ENCODE measurements at regions not wholly inside any gene's neighbourhood (a gene's known extent, or its start where the extent isn't known, plus 50 kb on each side); places are given as distances from the start of the nearest gene placed in this dataset.

DNA sequence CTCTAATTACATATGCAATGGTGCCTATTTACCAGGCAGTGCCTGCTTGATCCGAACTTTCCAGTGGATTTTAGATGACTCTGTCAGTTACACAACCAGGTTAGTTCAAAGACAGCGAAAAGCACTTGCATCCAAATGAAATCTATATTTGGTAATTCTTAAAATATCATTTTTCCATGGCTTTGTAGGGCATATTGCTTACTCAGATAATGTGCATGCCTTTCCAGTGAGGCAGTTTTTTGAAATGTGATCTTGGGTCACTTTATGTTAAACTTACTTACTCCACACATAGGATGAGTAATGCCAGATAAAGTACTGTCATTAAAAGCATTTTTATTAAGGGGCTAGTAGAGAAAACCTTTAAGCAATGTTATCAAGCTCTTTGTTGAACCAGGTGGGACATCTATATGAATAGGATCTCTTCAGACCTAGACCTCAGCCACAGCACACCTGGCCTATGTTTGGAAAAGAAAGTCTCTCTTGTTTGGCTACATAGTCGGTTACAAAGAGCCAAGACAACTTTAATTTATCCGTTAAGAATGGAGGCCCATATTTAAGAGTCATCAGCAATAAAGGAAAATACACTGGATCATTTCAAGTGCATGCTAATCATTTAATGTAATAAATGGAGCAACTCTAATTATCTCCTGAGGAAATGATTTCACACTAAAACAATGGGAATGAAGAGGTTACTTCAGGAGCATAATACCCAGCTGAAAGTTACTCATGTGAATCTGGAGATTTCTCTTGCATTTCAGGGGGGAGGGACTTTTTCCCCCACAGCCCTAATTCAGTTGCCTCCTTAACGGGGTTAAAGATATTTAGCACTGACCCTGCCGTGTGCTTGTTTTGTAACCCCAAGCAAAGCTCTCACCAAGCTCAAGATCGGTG is 56.3 kb upstream of the TMCO5A start:
- Mint-ChIP-seq H3K4me3 (no peak overlapping the region), H3K36me3 (no peaks in the 10 kb centered on the region), H3K9me3 (peaks cover 0 to 2% (median 0%) of the 10 kb centered on the region in 5 donors), H3K4me1 (no peaks in the 10 kb centered on the region), H3K27me3 (peaks cover 8 to 14% of the 10 kb centered on the region in 2 donors), H3K27ac (no peak overlapping the region)
- Histone ChIP-seq H3K27ac (ENCODE audit: low read depth, low read length) (no peak overlapping the region), H3K4me1 (ENCODE audit: insufficient read depth, low read length) (no peaks in the 10 kb centered on the region), H3K36me3 (ENCODE audit: insufficient read depth, low read length) (no peaks in the 10 kb centered on the region), H3K4me3 (ENCODE audit: low read length) (no peak overlapping the region), H3K9me3 (ENCODE audit: low read length) (no peaks in the 10 kb centered on the region), H3K27me3 (ENCODE audit: insufficient read depth, low read length, poor library complexity, severe bottlenecking) (no peaks in the 10 kb centered on the region)
- POLR2A ChIA-PET, result no interaction called here
- CTCF ChIA-PET, result no interaction called here
- no peak for DNase-seq

GRCh38 chr15:37880009-37880834 is 54.2 kb upstream of the TMCO5A start:
- Histone ChIP-seq H3K27ac (ENCODE audit: low read depth, low read length) (no peak overlapping the region), H3K27me3 (ENCODE audit: insufficient read depth, low read length, poor library complexity, severe bottlenecking) (no peaks in the 10 kb centered on the region), H3K4me1 (ENCODE audit: insufficient read depth, low read length) (no peaks in the 10 kb centered on the region), H3K36me3 (ENCODE audit: insufficient read depth, low read length) (no peaks in the 10 kb centered on the region), H3K9me3 (ENCODE audit: low read length) (no peaks in the 10 kb centered on the region), H3K4me3 (ENCODE audit: low read length) (no peak overlapping the region)
- peaks cover 0 to 2% (median 0%) of the 10 kb centered on the region in 5 donors for H3K9me3 Mint-ChIP-seq
- peaks cover 11 to 24% of the 10 kb centered on the region in 2 donors for H3K27me3 Mint-ChIP-seq
- H3K4me3 Mint-ChIP-seq, result no peak overlapping the region
- DNase-seq, result no peak
- no peaks in the 10 kb centered on the region for H3K4me1 Mint-ChIP-seq
- ChIA-PET CTCF (no interaction called here), POLR2A (no interaction called here)
- no peaks in the 10 kb centered on the region for H3K36me3 Mint-ChIP-seq
- peak overlapping the region in 1 of 8 donors; percentile 33 for H3K27ac Mint-ChIP-seq

- ChIA-PET CTCF (no interaction called here), POLR2A (no interaction called here)
- no peaks in the 10 kb centered on the region for H3K4me1 Mint-ChIP-seq
- H3K27ac ChIP-seq (ENCODE audit: low read depth, low read length), result no peak overlapping the region
- no peak for DNase-seq
- H3K4me3 Mint-ChIP-seq, result no peak overlapping the region
- no peaks in the 10 kb centered on the region for H3K36me3 Mint-ChIP-seq
- peaks cover 11 to 24% of the 10 kb centered on the region in 2 donors for H3K27me3 Mint-ChIP-seq
- no peaks in the 10 kb centered on the region for H3K4me1 ChIP-seq (ENCODE audit: insufficient read depth, low read length)
- H3K9me3 Mint-ChIP-seq, result peaks cover 0 to 2% (median 0%) of the 10 kb centered on the region in 5 donors
- H3K9me3 ChIP-seq (ENCODE audit: low read length), result no peaks in the 10 kb centered on the region
- no peaks in the 10 kb centered on the region for H3K27me3 ChIP-seq (ENCODE audit: insufficient read depth, low read length, poor library complexity, severe bottlenecking)
- no peaks in the 10 kb centered on the region for H3K36me3 ChIP-seq (ENCODE audit: insufficient read depth, low read length)
- no peak overlapping the region for H3K4me3 ChIP-seq (ENCODE audit: low read length)
- no peak overlapping the region for H3K27ac Mint-ChIP-seq
These were observed 53.6 kb upstream of the TMCO5A start for GRCh38 chr15:37880835-37881153.

GRCh38 chr15:37881237-37882013 is 53.0 kb upstream of the TMCO5A start:
- no peaks in the 10 kb centered on the region for H3K4me1 Mint-ChIP-seq
- H3K36me3 ChIP-seq (ENCODE audit: insufficient read depth, low read length), result no peaks in the 10 kb centered on the region
- ChIA-PET POLR2A (no interaction called here), CTCF (no interaction called here)
- no peak overlapping the region for H3K27ac ChIP-seq (ENCODE audit: low read depth, low read length)
- no peaks in the 10 kb centered on the region for H3K4me1 ChIP-seq (ENCODE audit: insufficient read depth, low read length)
- no peak overlapping the region for H3K27ac Mint-ChIP-seq
- H3K27me3 Mint-ChIP-seq, result peaks cover 11 to 24% of the 10 kb centered on the region in 2 donors
- no peak overlapping the region for H3K4me3 ChIP-seq (ENCODE audit: low read length)
- no peaks in the 10 kb centered on the region for H3K9me3 ChIP-seq (ENCODE audit: low read length)
- no peak overlapping the region for H3K4me3 Mint-ChIP-seq
- no peak for DNase-seq
- no peaks in the 10 kb centered on the region for H3K27me3 ChIP-seq (ENCODE audit: insufficient read depth, low read length, poor library complexity, severe bottlenecking)
- H3K9me3 Mint-ChIP-seq, result peaks cover 0 to 2% (median 0%) of the 10 kb centered on the region in 5 donors
- H3K36me3 Mint-ChIP-seq, result no peaks in the 10 kb centered on the region

GRCh38 chr15:37882640-37883039 is 51.8 kb upstream of the TMCO5A start:
- peaks cover 8 to 21% of the 10 kb centered on the region in 2 donors for H3K27me3 Mint-ChIP-seq
- no peak for DNase-seq
- ChIA-PET CTCF (no interaction called here), POLR2A (no interaction called here)
- peaks cover 0 to 2% (median 0%) of the 10 kb centered on the region in 5 donors for H3K9me3 Mint-ChIP-seq
- H3K36me3 ChIP-seq (ENCODE audit: insufficient read depth, low read length), result no peaks in the 10 kb centered on the region
- H3K4me1 ChIP-seq (ENCODE audit: insufficient read depth, low read length), result no peaks in the 10 kb centered on the region
- H3K4me3 Mint-ChIP-seq, result no peak overlapping the region
- no peak overlapping the region for H3K27ac ChIP-seq (ENCODE audit: low read depth, low read length)
- H3K36me3 Mint-ChIP-seq, result no peaks in the 10 kb centered on the region
- no peak overlapping the region for H3K27ac Mint-ChIP-seq
- no peak overlapping the region for H3K4me3 ChIP-seq (ENCODE audit: low read length)
- no peaks in the 10 kb centered on the region for H3K9me3 ChIP-seq (ENCODE audit: low read length)
- H3K4me1 Mint-ChIP-seq, result no peaks in the 10 kb centered on the region
- no peaks in the 10 kb centered on the region for H3K27me3 ChIP-seq (ENCODE audit: insufficient read depth, low read length, poor library complexity, severe bottlenecking)

All from CD8-positive, alpha-beta memory T cell (primary cell).